ENCODE measurements at regions not wholly inside any gene's neighbourhood (a gene's known extent, or its start where the extent isn't known, plus 50 kb on each side); places are given as distances from the start of the nearest gene placed in this dataset.

- no peak for TF ChIP-seq CTCF (conservative IDR thresholded peaks at IDR 0.05)
- Mint-ChIP-seq H3K36me3 (no peaks in the 10 kb centered on the region), H3K9me3 (no peaks in the 10 kb centered on the region), H3K27me3 (peaks cover 3% of the 10 kb centered on the region), H3K4me3 (no peak overlapping the region), H3K27ac (no peak overlapping the region), H3K4me1 (ENCODE audit: unreplicated experiment) (peaks cover 17% of the 10 kb centered on the region)
- DNase-seq (ENCODE audit: extremely low spot score, unreplicated experiment), result no peak
Measured at GRCh38 chr11:129614256-129614944, 201.2 kb upstream of the TMEM45B start.

GRCh38 chr11:129618046-129618569 is 197.5 kb upstream of the TMEM45B start:
- no peak for DNase-seq (ENCODE audit: extremely low spot score, unreplicated experiment)
- Mint-ChIP-seq H3K4me3 (no peak overlapping the region), H3K36me3 (no peaks in the 10 kb centered on the region), H3K27ac (no peak overlapping the region), H3K9me3 (no peaks in the 10 kb centered on the region), H3K27me3 (peaks cover 9% of the 10 kb centered on the region), H3K4me1 (ENCODE audit: unreplicated experiment) (peaks cover 5% of the 10 kb centered on the region)
- no peak for TF ChIP-seq CTCF (conservative IDR thresholded peaks at IDR 0.05)

- Mint-ChIP-seq H3K4me3 (no peak overlapping the region), H3K4me1 (ENCODE audit: unreplicated experiment) (peaks cover 4% of the 10 kb centered on the region), H3K27me3 (peaks cover 9% of the 10 kb centered on the region), H3K9me3 (no peaks in the 10 kb centered on the region), H3K36me3 (no peaks in the 10 kb centered on the region), H3K27ac (no peak overlapping the region)
- no peak for TF ChIP-seq CTCF (conservative IDR thresholded peaks at IDR 0.05)
- DNase-seq (ENCODE audit: extremely low spot score, unreplicated experiment), result no peak
Measured at GRCh38 chr11:129620237-129621104, 195.2 kb upstream of the TMEM45B start.

GRCh38 chr11:129625930-129626329 is 189.7 kb upstream of the TMEM45B start:
- DNase-seq (ENCODE audit: extremely low spot score, unreplicated experiment), result no peak
- no peaks in the 10 kb centered on the region for H3K36me3 Mint-ChIP-seq
- peaks cover 3% of the 10 kb centered on the region for H3K27me3 Mint-ChIP-seq
- H3K4me1 Mint-ChIP-seq (ENCODE audit: unreplicated experiment), result no peaks in the 10 kb centered on the region
- H3K9me3 Mint-ChIP-seq, result peaks cover 12% of the 10 kb centered on the region
- no peak for TF ChIP-seq CTCF (conservative IDR thresholded peaks at IDR 0.05)
- H3K4me3 Mint-ChIP-seq, result peak overlapping the region; percentile 26
- H3K27ac Mint-ChIP-seq, result peak overlapping the region; percentile 63

- no peak for DNase-seq (ENCODE audit: extremely low spot score, unreplicated experiment)
- Mint-ChIP-seq H3K27me3 (no peaks in the 10 kb centered on the region), H3K9me3 (peaks cover 11% of the 10 kb centered on the region), H3K4me3 (no peak overlapping the region), H3K36me3 (no peaks in the 10 kb centered on the region), H3K4me1 (ENCODE audit: unreplicated experiment) (no peaks in the 10 kb centered on the region), H3K27ac (peak overlapping the region; percentile 9)
- TF ChIP-seq CTCF (conservative IDR thresholded peaks at IDR 0.05), result no peak
Measured at GRCh38 chr11:129631201-129631600, 184.4 kb upstream of the TMEM45B start.
